ENCODE measurements at regions not wholly inside any gene's neighbourhood (a gene's known extent, or its start where the extent isn't known, plus 50 kb on each side); places are given as distances from the start of the nearest gene placed in this dataset.

DNA sequence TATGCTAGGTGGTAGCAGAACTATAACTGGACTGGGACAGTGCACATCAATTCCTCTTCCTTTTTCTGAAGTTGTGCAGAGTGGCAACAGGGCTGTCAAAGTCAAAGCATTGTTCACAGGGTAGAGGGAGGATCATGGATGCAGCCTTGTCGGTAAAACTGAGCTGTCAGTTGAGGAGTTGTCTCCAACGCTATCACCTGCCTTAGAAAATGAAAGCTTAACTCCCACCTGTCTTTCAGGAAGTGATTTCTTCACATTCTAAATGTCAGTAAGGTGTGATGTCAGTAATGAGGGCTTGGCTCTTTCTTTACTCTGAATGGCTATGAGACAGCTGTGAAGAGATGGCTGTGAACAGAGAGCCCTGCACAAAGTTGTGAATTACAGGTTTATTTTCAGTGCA, 66.4 kb upstream of the BANK1 start:
- TF ChIP-seq, protein P1, sequence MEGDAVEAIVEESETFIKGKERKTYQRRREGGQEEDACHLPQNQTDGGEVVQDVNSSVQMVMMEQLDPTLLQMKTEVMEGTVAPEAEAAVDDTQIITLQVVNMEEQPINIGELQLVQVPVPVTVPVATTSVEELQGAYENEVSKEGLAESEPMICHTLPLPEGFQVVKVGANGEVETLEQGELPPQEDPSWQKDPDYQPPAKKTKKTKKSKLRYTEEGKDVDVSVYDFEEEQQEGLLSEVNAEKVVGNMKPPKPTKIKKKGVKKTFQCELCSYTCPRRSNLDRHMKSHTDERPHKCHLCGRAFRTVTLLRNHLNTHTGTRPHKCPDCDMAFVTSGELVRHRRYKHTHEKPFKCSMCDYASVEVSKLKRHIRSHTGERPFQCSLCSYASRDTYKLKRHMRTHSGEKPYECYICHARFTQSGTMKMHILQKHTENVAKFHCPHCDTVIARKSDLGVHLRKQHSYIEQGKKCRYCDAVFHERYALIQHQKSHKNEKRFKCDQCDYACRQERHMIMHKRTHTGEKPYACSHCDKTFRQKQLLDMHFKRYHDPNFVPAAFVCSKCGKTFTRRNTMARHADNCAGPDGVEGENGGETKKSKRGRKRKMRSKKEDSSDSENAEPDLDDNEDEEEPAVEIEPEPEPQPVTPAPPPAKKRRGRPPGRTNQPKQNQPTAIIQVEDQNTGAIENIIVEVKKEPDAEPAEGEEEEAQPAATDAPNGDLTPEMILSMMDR (IDR thresholded peaks at IDR 0.05), result no peak
- no peak for TF ChIP-seq POLR2A (IDR thresholded peaks at IDR 0.05)

All from adrenal gland (tissue), 5 donors.